ENCODE measurements at regions not wholly inside any gene's neighbourhood (a gene's known extent, or its start where the extent isn't known, plus 50 kb on each side); places are given as distances from the start of the nearest gene placed in this dataset.

DNA sequence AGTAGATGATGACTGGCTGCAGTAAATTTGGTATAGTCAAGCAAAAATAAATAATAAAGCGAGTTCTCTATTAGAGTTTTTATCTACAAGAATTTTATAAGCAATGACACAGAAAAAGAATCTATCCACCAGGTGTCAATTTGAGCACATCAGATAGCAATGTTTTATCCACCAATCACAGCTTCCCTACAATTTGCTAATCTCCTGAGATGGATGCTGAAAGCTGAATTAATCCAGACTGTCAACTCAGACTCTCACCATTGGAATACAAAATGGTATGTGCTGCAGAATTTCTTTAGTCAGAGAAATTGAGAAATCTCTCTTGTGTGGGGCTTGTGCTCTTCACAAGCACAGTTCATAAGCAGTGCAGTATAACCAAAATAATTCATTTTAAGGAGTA, 888.9 kb upstream of the GHITM start:
- H3K27ac ChIP-seq (ENCODE audit: low read depth, low read length) = no peak overlapping the region
- peaks cover 15% of the 10 kb centered on the region for H3K9me3 ChIP-seq (ENCODE audit: control insufficient read depth, insufficient read depth, low read length)
- POLR2A ChIA-PET = no interaction called here
- H3K4me3 ChIP-seq (ENCODE audit: low read depth, low read length) = no peak overlapping the region
- CTCF ChIA-PET = no interaction called here
- H3K27me3 ChIP-seq (ENCODE audit: control insufficient read depth, insufficient read depth, low read length) = no peaks in the 10 kb centered on the region
- TF ChIP-seq, protein P1, sequence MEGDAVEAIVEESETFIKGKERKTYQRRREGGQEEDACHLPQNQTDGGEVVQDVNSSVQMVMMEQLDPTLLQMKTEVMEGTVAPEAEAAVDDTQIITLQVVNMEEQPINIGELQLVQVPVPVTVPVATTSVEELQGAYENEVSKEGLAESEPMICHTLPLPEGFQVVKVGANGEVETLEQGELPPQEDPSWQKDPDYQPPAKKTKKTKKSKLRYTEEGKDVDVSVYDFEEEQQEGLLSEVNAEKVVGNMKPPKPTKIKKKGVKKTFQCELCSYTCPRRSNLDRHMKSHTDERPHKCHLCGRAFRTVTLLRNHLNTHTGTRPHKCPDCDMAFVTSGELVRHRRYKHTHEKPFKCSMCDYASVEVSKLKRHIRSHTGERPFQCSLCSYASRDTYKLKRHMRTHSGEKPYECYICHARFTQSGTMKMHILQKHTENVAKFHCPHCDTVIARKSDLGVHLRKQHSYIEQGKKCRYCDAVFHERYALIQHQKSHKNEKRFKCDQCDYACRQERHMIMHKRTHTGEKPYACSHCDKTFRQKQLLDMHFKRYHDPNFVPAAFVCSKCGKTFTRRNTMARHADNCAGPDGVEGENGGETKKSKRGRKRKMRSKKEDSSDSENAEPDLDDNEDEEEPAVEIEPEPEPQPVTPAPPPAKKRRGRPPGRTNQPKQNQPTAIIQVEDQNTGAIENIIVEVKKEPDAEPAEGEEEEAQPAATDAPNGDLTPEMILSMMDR (IDR thresholded peaks at IDR 0.05; ENCODE audit: low read depth, low read length) = no peak
- no peak for DNase-seq (ENCODE audit: low read depth, low spot score)

DNA sequence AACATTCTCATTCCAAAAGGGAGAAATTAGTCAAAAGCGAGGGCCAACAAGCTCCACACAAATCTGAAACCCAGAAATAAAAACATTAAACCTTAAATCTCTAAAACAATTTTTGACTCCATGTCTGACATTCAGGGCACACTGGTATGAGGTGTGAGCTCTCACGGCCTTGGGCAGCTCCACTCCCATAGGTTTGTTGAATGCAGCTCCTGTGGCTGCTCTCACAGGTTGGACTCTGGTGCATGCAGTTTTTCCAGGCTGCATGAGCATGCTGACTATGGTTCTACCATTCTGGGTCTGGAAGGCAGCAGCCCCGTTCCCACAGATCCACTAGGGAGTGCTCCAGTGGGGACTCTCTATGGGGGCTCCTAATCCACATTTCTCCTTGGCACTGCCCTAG, 887.1 kb upstream of the GHITM start:
- no peak overlapping the region for H3K27ac ChIP-seq (ENCODE audit: low read depth, low read length)
- no peak overlapping the region for H3K4me3 ChIP-seq (ENCODE audit: low read depth, low read length)
- DNase-seq (ENCODE audit: low read depth, low spot score) = no peak
- peaks cover 15% of the 10 kb centered on the region for H3K9me3 ChIP-seq (ENCODE audit: control insufficient read depth, insufficient read depth, low read length)
- ChIA-PET CTCF (no interaction called here), POLR2A (no interaction called here)
- H3K27me3 ChIP-seq (ENCODE audit: control insufficient read depth, insufficient read depth, low read length) = no peaks in the 10 kb centered on the region
- TF ChIP-seq, protein P1 (IDR thresholded peaks at IDR 0.05; ENCODE audit: low read depth, low read length) = no peak

DNA sequence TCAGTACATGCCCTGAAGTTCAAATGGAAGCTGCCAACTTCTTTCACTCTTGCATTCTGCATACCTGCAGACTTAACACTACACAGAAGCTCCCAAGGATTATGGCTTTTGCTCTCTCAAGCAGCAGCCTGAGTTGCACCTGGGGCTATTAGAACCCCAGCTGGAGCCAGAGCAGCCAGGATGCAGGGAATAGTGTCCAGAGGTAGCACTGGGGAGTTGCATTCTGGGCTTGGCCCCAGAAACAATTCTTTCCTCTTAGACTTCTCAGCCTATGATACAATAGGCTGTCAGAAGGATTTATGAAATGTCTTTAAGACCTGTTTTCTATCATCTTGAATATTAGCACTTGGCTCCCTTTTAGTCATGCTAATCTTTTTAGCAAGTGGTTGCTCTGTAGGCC, 886.7 kb upstream of the GHITM start:
- no peak for DNase-seq (ENCODE audit: low read depth, low spot score)
- CTCF ChIA-PET = no interaction called here

DNA sequence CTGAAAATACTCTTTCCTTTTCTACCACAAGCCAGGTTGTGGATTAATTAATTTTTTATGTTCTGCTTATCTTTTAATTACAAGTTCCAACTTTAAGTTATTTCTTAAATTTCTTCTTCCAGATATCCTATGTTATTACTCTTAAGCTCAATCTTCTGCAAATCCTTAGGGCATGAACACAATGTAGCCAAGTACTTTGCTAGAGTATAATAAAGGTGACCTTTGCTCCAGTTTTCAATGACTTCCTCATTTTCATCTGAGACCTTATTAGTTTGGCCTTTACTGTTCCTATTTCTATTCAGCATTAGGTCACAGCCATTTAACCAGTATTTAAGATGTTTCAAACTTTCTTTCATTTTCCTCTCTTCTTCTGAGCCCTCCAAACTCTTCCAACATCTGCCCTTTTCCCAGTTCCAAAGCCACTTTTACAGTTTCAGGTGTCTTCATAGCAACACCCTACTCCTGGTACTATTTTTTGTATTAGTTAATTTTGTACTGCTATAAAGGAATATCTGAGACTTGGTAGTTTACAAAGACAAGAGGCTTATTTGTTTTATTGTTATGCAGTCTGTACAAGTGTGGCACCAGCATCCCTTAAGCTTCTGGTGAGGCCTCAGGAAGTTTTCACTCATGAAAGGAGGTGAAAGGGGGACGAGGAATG, 886.2 kb upstream of the GHITM start:
- POLR2A ChIA-PET = no interaction called here

More for the DNA sequence above, 886.7 kb upstream of the GHITM start:
- Histone ChIP-seq H3K4me3 (ENCODE audit: low read depth, low read length) (no peak overlapping the region), H3K9me3 (ENCODE audit: control insufficient read depth, insufficient read depth, low read length) (peaks cover 15% of the 10 kb centered on the region), H3K27me3 (ENCODE audit: control insufficient read depth, insufficient read depth, low read length) (no peaks in the 10 kb centered on the region), H3K27ac (ENCODE audit: low read depth, low read length) (no peak overlapping the region)
- POLR2A ChIA-PET = no interaction called here
- TF ChIP-seq, protein P1 (IDR thresholded peaks at IDR 0.05; ENCODE audit: low read depth, low read length) = no peak

DNA sequence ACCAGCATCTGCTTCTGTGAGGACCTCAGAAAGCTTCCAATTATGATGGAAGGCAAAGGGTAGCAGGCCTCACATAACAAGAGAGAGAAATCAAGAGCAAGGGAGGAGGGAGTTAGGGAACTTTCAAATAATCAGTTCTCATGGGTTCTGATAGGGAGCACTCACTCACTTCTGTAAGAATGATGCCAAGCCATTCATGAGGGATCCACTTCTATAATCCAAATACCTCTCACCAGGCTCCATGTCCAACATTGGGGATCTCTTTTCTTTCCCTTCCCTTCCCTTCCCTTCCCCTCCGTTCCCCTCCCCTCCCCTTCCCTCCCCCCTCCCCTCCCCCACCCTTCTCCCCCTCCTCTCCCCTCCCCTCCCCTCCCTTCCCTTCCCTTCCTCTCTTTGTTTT, 884.6 kb upstream of the GHITM start:
- H3K27me3 ChIP-seq (ENCODE audit: control insufficient read depth, insufficient read depth, low read length) = no peaks in the 10 kb centered on the region
- ChIA-PET POLR2A (no interaction called here), CTCF (no interaction called here)
- DNase-seq (ENCODE audit: low read depth, low spot score) = no peak
- no peak overlapping the region for H3K27ac ChIP-seq (ENCODE audit: low read depth, low read length)
- H3K4me3 ChIP-seq (ENCODE audit: low read depth, low read length) = no peak overlapping the region
- TF ChIP-seq, protein P1 (IDR thresholded peaks at IDR 0.05; ENCODE audit: low read depth, low read length) = no peak
- H3K9me3 ChIP-seq (ENCODE audit: control insufficient read depth, insufficient read depth, low read length) = peaks cover 9% of the 10 kb centered on the region

More for the DNA sequence above, 886.2 kb upstream of the GHITM start:
- CTCF ChIA-PET = no interaction called here
- TF ChIP-seq, protein P1 (IDR thresholded peaks at IDR 0.05; ENCODE audit: low read depth, low read length) = no peak
- Histone ChIP-seq H3K27ac (ENCODE audit: low read depth, low read length) (no peak overlapping the region), H3K27me3 (ENCODE audit: control insufficient read depth, insufficient read depth, low read length) (no peaks in the 10 kb centered on the region), H3K9me3 (ENCODE audit: control insufficient read depth, insufficient read depth, low read length) (peaks cover 15% of the 10 kb centered on the region), H3K4me3 (ENCODE audit: low read depth, low read length) (no peak overlapping the region)
- no peak for DNase-seq (ENCODE audit: low read depth, low spot score)
